Esophagus muscularis mucosa (tissue), 4 donors: ENCODE measurements at regions not wholly inside any gene's neighbourhood (a gene's known extent, or its start where the extent isn't known, plus 50 kb on each side); places are given as distances from the start of the nearest gene placed in this dataset.

Experiments used
- CTCF ChIP-seq, 3 experiments: fragments of 200-600 bp in 2 of 3; fragments of 450-650 bp in 1 of 3; sonication (generic) in 2 of 3; IDR thresholded peaks; one replicate each; pipeline ENCODE4 v1.5.1; 2017 to 2019; ENCODE audit warnings: antibody characterized with exemption in 3 of 3, mild to moderate bottlenecking in 2 of 3, moderate library complexity in 1 of 3
- EP300 ChIP-seq: sonication (generic); formaldehyde crosslinking; IDR thresholded peaks from one replicate; pipeline ENCODE4 v1.6.1; 2017; ENCODE audit warnings: antibody characterized with exemption
- POLR2A ChIP-seq: fragments of 450-650 bp; IDR thresholded peaks from one replicate; pipeline ENCODE4 v1.6.1; 2017; ENCODE audit warnings: antibody characterized with exemption, moderate library complexity, mild to moderate bottlenecking, low read depth
- POLR2AphosphoS5 ChIP-seq, 2 donors: sonication (generic); formaldehyde crosslinking; IDR thresholded peaks; one replicate each; pipeline ENCODE4 v1.6.1; 2017; ENCODE audit warnings: antibody characterized with exemption in 2 of 2

GRCh38 chr18:61057443-61057842, 275.8 kb upstream of the CDH20 start:
- no peak for TF ChIP-seq CTCF (IDR thresholded peaks at IDR 0.05)
- TF ChIP-seq POLR2A: no peak
- TF ChIP-seq POLR2AphosphoS5 (IDR thresholded peaks at IDR 0.05): no peak
- no peak for TF ChIP-seq EP300
